ES-I3 (cell line): ENCODE measurements at regions not wholly inside any gene's neighbourhood (a gene's known extent, or its start where the extent isn't known, plus 50 kb on each side); places are given as distances from the start of the nearest gene placed in this dataset.

Source experiments
- H3K36me3 ChIP-seq: 2 replicates; pipeline ENCODE4 v1.6.1; 2013; ENCODE audit warnings: mild to moderate bottlenecking, low read length, control low read depth, moderate library complexity; ENCODE audit not compliant: insufficient read depth
- H3K4me1 ChIP-seq: 2 replicates; pipeline ENCODE4 v1.6.1; 2013; ENCODE audit warnings: mild to moderate bottlenecking, control low read depth, low read length; ENCODE audit not compliant: insufficient read depth
- H3K9ac ChIP-seq: 2 replicates; pipeline ENCODE4 v1.6.1; 2013; ENCODE audit warnings: low read depth, mild to moderate bottlenecking, low read length, moderate library complexity
- H3K9me3 ChIP-seq: 2 replicates; pipeline ENCODE4 v1.6.1; 2013; ENCODE audit warnings: mild to moderate bottlenecking, low read length, moderate library complexity; ENCODE audit not compliant: control insufficient read depth, insufficient read depth

GRCh38 chr5:2142456-2142954, 259.8 kb upstream of the IRX4 start:
- Histone ChIP-seq H3K4me1 (no peaks in the 10 kb centered on the region), H3K9ac (no peak overlapping the region), H3K9me3 (no peaks in the 10 kb centered on the region; the same call in 1 of the 2 replicates), H3K36me3 (no peaks in the 10 kb centered on the region)

GRCh38 chr5:2141254-2142000, 258.7 kb upstream of the IRX4 start:
- no peaks in the 10 kb centered on the region for H3K36me3 ChIP-seq
- no peaks in the 10 kb centered on the region; the same call in 1 of the 2 replicates for H3K9me3 ChIP-seq
- no peak overlapping the region for H3K9ac ChIP-seq
- no peaks in the 10 kb centered on the region for H3K4me1 ChIP-seq

GRCh38 chr5:2140501-2141175, 257.9 kb upstream of the IRX4 start:
- Histone ChIP-seq H3K4me1 (no peaks in the 10 kb centered on the region), H3K36me3 (no peaks in the 10 kb centered on the region), H3K9ac (no peak overlapping the region), H3K9me3 (no peaks in the 10 kb centered on the region; the same call in 1 of the 2 replicates)

- Histone ChIP-seq H3K4me1 (no peaks in the 10 kb centered on the region), H3K36me3 (no peaks in the 10 kb centered on the region), H3K9ac (no peak overlapping the region), H3K9me3 (no peaks in the 10 kb centered on the region; the same call in 1 of the 2 replicates)
Observed at GRCh38 chr5:2139478-2139877, 256.8 kb upstream of the IRX4 start.

- Histone ChIP-seq H3K9me3 (no peaks in the 10 kb centered on the region), H3K4me1 (no peaks in the 10 kb centered on the region), H3K36me3 (no peaks in the 10 kb centered on the region), H3K9ac (no peak overlapping the region)
Observed at GRCh38 chr5:2138896-2139295, 256.2 kb upstream of the IRX4 start.

- Histone ChIP-seq H3K4me1 (no peaks in the 10 kb centered on the region), H3K36me3 (no peaks in the 10 kb centered on the region), H3K9me3 (no peaks in the 10 kb centered on the region), H3K9ac (no peak overlapping the region)
Observed at GRCh38 chr5:2137444-2138050, 254.8 kb upstream of the IRX4 start.

- H3K36me3 ChIP-seq: no peaks in the 10 kb centered on the region
- no peaks in the 10 kb centered on the region for H3K4me1 ChIP-seq
- H3K9ac ChIP-seq: no peak overlapping the region
- H3K9me3 ChIP-seq: no peaks in the 10 kb centered on the region
Observed at GRCh38 chr5:2136728-2137333, 254.1 kb upstream of the IRX4 start.

GRCh38 chr5:2135833-2136232, 253.1 kb upstream of the IRX4 start:
- no peaks in the 10 kb centered on the region for H3K4me1 ChIP-seq
- no peaks in the 10 kb centered on the region for H3K9me3 ChIP-seq
- H3K9ac ChIP-seq: no peak overlapping the region
- H3K36me3 ChIP-seq: no peaks in the 10 kb centered on the region

GRCh38 chr5:2135354-2135753, 252.6 kb upstream of the IRX4 start:
- Histone ChIP-seq H3K9ac (no peak overlapping the region), H3K4me1 (no peaks in the 10 kb centered on the region), H3K9me3 (no peaks in the 10 kb centered on the region), H3K36me3 (no peaks in the 10 kb centered on the region)

GRCh38 chr5:2134543-2135292, 252.0 kb upstream of the IRX4 start:
- no peak overlapping the region for H3K9ac ChIP-seq
- H3K4me1 ChIP-seq: no peaks in the 10 kb centered on the region
- no peaks in the 10 kb centered on the region for H3K9me3 ChIP-seq
- H3K36me3 ChIP-seq: no peaks in the 10 kb centered on the region

GRCh38 chr5:2133936-2134335, 251.2 kb upstream of the IRX4 start:
- H3K36me3 ChIP-seq: no peaks in the 10 kb centered on the region
- H3K9me3 ChIP-seq: no peaks in the 10 kb centered on the region
- no peaks in the 10 kb centered on the region for H3K4me1 ChIP-seq
- no peak overlapping the region for H3K9ac ChIP-seq

GRCh38 chr5:2133080-2133479, 250.4 kb upstream of the IRX4 start:
- H3K36me3 ChIP-seq: no peaks in the 10 kb centered on the region
- no peaks in the 10 kb centered on the region for H3K9me3 ChIP-seq
- no peaks in the 10 kb centered on the region for H3K4me1 ChIP-seq
- no peak overlapping the region for H3K9ac ChIP-seq

- Histone ChIP-seq H3K9ac (no peak overlapping the region), H3K4me1 (no peaks in the 10 kb centered on the region), H3K9me3 (no peaks in the 10 kb centered on the region), H3K36me3 (no peaks in the 10 kb centered on the region)
Observed at GRCh38 chr5:2132497-2132847, 249.7 kb upstream of the IRX4 start.
